NCI-H446 (cell line): ENCODE measurements at regions not wholly inside any gene's neighbourhood (a gene's known extent, or its start where the extent isn't known, plus 50 kb on each side); places are given as distances from the start of the nearest gene placed in this dataset.
"Not testable (repeated sequence)": the region's sequence is repeated elsewhere in the genome, so short reads cannot be mapped to it uniquely, and the experiment has no call there.

Source experiments
- DNase-seq, 2 experiments: peaks; one replicate each; lab custom pipeline; 2025; lab: John Stamatoyannopoulos, UW

GRCh38 chr18:44321868-44322590 lies 358.7 kb upstream of the SETBP1 start:
- DNase-seq: no peak

GRCh38 chr18:44323125-44323524 lies 357.6 kb upstream of the SETBP1 start:
- no peak for DNase-seq

GRCh38 chr18:44324361-44324760 lies 356.3 kb upstream of the SETBP1 start:
- DNase-seq: no peak

GRCh38 chr18:44325903-44326635 lies 354.6 kb upstream of the SETBP1 start:
- peak; percentile 21 to 65 for DNase-seq

GRCh38 chr18:44331656-44332570 lies 348.8 kb upstream of the SETBP1 start:
- no peak for DNase-seq

GRCh38 chr18:44341759-44342158 lies 338.9 kb upstream of the SETBP1 start:
- DNase-seq: no peak

- DNase-seq: no peak
These were observed 338.5 kb upstream of the SETBP1 start for GRCh38 chr18:44342162-44342561.

- no peak for DNase-seq
These were observed 337.7 kb upstream of the SETBP1 start for GRCh38 chr18:44342946-44343345.

GRCh38 chr18:44343570-44343969 lies 337.1 kb upstream of the SETBP1 start:
- DNase-seq: no peak

- no peak for DNase-seq
These were observed 324.0 kb upstream of the SETBP1 start for GRCh38 chr18:44356566-44357157.

GRCh38 chr18:44358402-44358801 lies 322.3 kb upstream of the SETBP1 start:
- DNase-seq: no peak

GRCh38 chr18:44359741-44360140 lies 320.9 kb upstream of the SETBP1 start:
- not testable (repeated sequence) for DNase-seq

- not testable (repeated sequence) for DNase-seq
These were observed 318.5 kb upstream of the SETBP1 start for GRCh38 chr18:44362213-44362612.

- DNase-seq: peak in 1 of 2 experiments; percentile 45
These were observed 309.8 kb upstream of the SETBP1 start for GRCh38 chr18:44370861-44371260.

- DNase-seq: no peak
These were observed 305.7 kb upstream of the SETBP1 start for GRCh38 chr18:44374966-44375365.

- no peak for DNase-seq
These were observed 294.3 kb upstream of the SETBP1 start for GRCh38 chr18:44386401-44386800.

GRCh38 chr18:44388329-44388728 lies 292.4 kb upstream of the SETBP1 start:
- no peak for DNase-seq

- DNase-seq: no peak
These were observed 287.8 kb upstream of the SETBP1 start for GRCh38 chr18:44392933-44393332.

- no peak for DNase-seq
These were observed 287.3 kb upstream of the SETBP1 start for GRCh38 chr18:44393406-44393805.

- DNase-seq: no peak
These were observed 284.1 kb upstream of the SETBP1 start for GRCh38 chr18:44396550-44396949.

GRCh38 chr18:44409071-44409470 lies 271.6 kb upstream of the SETBP1 start:
- no peak for DNase-seq

- no peak for DNase-seq
These were observed 271.2 kb upstream of the SETBP1 start for GRCh38 chr18:44409515-44409914.
